WERI-Rb-1 (cell line): ENCODE measurements at regions not wholly inside any gene's neighbourhood (a gene's known extent, or its start where the extent isn't known, plus 50 kb on each side); places are given as distances from the start of the nearest gene placed in this dataset.

ENCODE experiments used
- DNase-seq: peaks from one replicate; pipeline ENCODE4 v3.0.0-alpha.2; 2020
- H3K27ac ChIP-seq: fragments of 250-450 bp; sonication (Bioruptor Pico); 2 replicates; pipeline ENCODE4 v1.5.1; 2020; ENCODE audit warnings: mild to moderate bottlenecking, moderate library complexity
- H3K27me3 ChIP-seq: fragments of 250-450 bp; sonication (Bioruptor Pico); 2 replicates; pipeline ENCODE4 v1.5.1; 2021; ENCODE audit warnings: mild to moderate bottlenecking, low read depth, moderate library complexity; ENCODE audit not compliant: insufficient read depth, severe bottlenecking
- H3K36me3 ChIP-seq: fragments of 250-450 bp; sonication (Bioruptor Pico); 2 replicates; pipeline ENCODE4 v1.5.1; 2020; ENCODE audit warnings: mild to moderate bottlenecking, moderate library complexity
- H3K4me3 ChIP-seq: 2 replicates; pipeline ENCODE4 v1.5.1; 2011; ENCODE audit warnings: low read depth, mild to moderate bottlenecking, control low read depth, low read length
- H3K9me3 ChIP-seq: fragments of 250-450 bp; sonication (Bioruptor Pico); 2 replicates; pipeline ENCODE4 v1.5.1; 2021; ENCODE audit warnings: mild to moderate bottlenecking, moderate library complexity; ENCODE audit not compliant: severe bottlenecking
- CTCF ChIP-seq: IDR thresholded peaks from 2 replicates; pipeline ENCODE4 v1.5.1; 2011; ENCODE audit warnings: low read depth, mild to moderate bottlenecking, control low read depth, inconsistent platforms, low read length

DNA sequence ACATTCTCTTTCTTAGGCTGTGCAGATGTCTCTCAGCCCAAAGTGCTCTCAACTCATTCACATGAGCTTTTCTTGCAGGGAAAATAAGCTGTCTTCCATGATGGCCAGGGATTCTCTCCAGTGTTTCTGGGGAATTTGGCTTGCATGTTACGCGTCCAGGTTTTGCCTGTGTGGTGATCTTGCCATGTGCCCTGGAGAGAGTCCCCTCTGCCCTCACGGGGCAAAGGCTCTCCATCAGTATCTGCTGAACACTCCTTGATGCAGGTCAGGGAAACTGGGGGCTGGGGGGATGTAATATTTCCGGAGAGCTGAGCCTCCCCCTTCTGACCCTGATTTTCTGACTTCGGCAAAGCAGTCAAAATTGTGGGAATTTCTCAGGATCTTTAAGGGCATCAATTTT, 87.6 kb downstream of the ACKR3 start:
- TF ChIP-seq CTCF = no peak

GRCh38 chr2:236657801-236658200, 88.2 kb downstream of the ACKR3 start:
- no peaks in the 10 kb centered on the region for H3K27me3 ChIP-seq
- no peak overlapping the region for H3K4me3 ChIP-seq

More for the DNA sequence above, 87.6 kb downstream of the ACKR3 start:
- H3K4me3 ChIP-seq = no peak overlapping the region
- no peaks in the 10 kb centered on the region for H3K9me3 ChIP-seq
- H3K27me3 ChIP-seq = no peaks in the 10 kb centered on the region
- H3K36me3 ChIP-seq = no peaks in the 10 kb centered on the region
- H3K27ac ChIP-seq = no peak overlapping the region
- DNase-seq = no peak

GRCh38 chr2:236658974-236659757, 89.5 kb downstream of the ACKR3 start:
- Histone ChIP-seq H3K9me3 (no peaks in the 10 kb centered on the region), H3K27me3 (no peaks in the 10 kb centered on the region), H3K36me3 (no peaks in the 10 kb centered on the region), H3K27ac (no peak overlapping the region), H3K4me3 (no peak overlapping the region)
- no peak for DNase-seq
- no peak for TF ChIP-seq CTCF

More at GRCh38 chr2:236657801-236658200, 88.2 kb downstream of the ACKR3 start:
- Histone ChIP-seq H3K36me3 (no peaks in the 10 kb centered on the region), H3K27ac (no peak overlapping the region), H3K9me3 (no peaks in the 10 kb centered on the region)
- TF ChIP-seq CTCF = no peak
- DNase-seq = no peak

DNA sequence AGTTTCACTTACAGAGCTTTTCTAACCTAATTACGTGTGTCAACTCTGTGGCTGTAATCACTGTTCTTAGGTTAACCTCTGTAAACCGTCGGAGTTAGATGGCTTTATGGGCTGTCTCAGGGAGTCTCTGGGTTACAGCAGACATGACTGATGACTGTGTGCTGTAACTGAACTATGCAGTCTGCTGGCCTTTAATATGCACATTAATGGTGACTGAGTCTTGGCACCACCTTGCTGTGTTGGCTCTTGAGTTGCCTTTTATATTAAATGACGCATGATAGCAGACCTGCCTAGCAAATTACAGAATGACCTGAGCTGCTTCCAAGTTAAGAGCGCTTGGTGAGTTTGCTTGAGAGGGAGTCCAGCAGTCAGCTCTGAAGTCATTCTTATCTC, 90.1 kb downstream of the ACKR3 start:
- no peaks in the 10 kb centered on the region for H3K9me3 ChIP-seq
- H3K27ac ChIP-seq = no peak overlapping the region
- no peak for TF ChIP-seq CTCF
- H3K36me3 ChIP-seq = no peaks in the 10 kb centered on the region
- no peaks in the 10 kb centered on the region for H3K27me3 ChIP-seq
- DNase-seq = no peak
- no peak overlapping the region for H3K4me3 ChIP-seq

DNA sequence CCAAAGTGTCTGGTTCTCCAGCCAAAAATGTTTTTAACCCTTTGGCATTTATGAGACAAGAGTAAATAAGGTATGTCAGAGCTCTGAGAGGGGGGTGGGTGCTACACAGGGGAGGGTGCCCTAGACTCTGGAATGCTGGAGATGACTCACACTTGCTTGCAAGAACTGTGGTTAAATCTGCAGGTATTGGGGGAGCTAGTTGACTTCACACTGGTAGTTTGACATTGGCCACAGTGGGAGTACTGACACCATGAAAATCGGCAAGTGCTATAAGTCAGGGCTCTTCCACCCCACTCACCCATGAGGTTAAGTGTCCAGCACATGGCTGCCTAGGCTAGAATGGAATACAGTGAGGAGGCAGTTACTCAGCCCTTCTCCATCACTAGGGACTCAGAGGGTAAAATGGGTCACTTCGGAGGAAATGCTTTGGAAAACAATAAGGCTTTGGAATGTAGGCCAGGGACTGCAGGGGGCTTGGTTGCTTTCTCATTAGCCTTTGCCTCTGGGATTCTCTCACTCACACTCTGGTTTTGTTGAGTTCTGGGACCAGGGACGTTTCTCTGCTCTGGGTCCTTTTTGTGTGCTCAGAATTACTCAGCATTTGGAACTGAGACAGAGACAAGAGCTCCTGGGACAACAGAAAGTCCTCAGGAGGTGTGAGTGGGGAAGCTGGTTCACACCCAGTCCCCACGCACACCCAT, 91.6 kb downstream of the ACKR3 start:
- Histone ChIP-seq H3K27ac (no peak overlapping the region), H3K4me3 (no peak overlapping the region), H3K27me3 (no peaks in the 10 kb centered on the region), H3K36me3 (no peaks in the 10 kb centered on the region), H3K9me3 (no peaks in the 10 kb centered on the region)
- no peak for TF ChIP-seq CTCF
- DNase-seq = no peak
